Heart right ventricle (tissue), 16 donors: ENCODE measurements at regions not wholly inside any gene's neighbourhood (a gene's known extent, or its start where the extent isn't known, plus 50 kb on each side); places are given as distances from the start of the nearest gene placed in this dataset.

Experiments used
- ATAC-seq, 8 donors: fragments of 200-7000 bp; cut with Tn5 transposase; one replicate each; pipeline ENCODE4 v1.9.1; 2020; ENCODE audit warnings: mild to moderate bottlenecking in 8 of 8, moderate library complexity in 8 of 8, moderate number of reproducible peaks in 1 of 8
- DNase-seq, 2 donors: peaks; one replicate each; pipeline ENCODE4 v3.0.0-alpha.2; 2020
- H3K27ac ChIP-seq, 10 donors: fragments of 200-600 bp; sonication (generic) in 2 of 10; one replicate each; pipeline versions ENCODE4 v1.5.0 to v1.8.0; 2020 to 2022; ENCODE audit warnings: mild to moderate bottlenecking in 3 of 10
- H3K27me3 ChIP-seq, 7 donors: fragments of 200-600 bp; one replicate each; pipeline ENCODE4 v1.8.0; 2021 to 2022; ENCODE audit warnings: mild to moderate bottlenecking in 2 of 7
- H3K36me3 ChIP-seq, 9 donors: fragments of 200-600 bp; sonication (generic) in 1 of 9; one replicate each; pipeline versions ENCODE4 v1.5.0 to v1.8.0; 2020 to 2022; ENCODE audit warnings: mild to moderate bottlenecking in 2 of 9
- H3K4me1 ChIP-seq, 9 donors: fragments of 200-600 bp; sonication (generic) in 1 of 9; one replicate each; pipeline versions ENCODE4 v1.5.0 to v1.8.0; 2020 to 2022; ENCODE audit warnings: mild to moderate bottlenecking in 4 of 9
- H3K4me3 ChIP-seq, 10 donors: fragments of 200-600 bp; sonication (generic) in 2 of 10; one replicate each; pipeline versions ENCODE4 v1.5.0 to v1.8.0; 2020 to 2022; ENCODE audit warnings: mild to moderate bottlenecking in 7 of 10, moderate library complexity in 2 of 10
- H3K9me3 ChIP-seq, 11 donors: fragments of 200-600 bp in 10 of 11; sonication (generic) in 2 of 11; one replicate each; pipeline versions ENCODE4 v1.5.0 to v1.8.0; 2013 to 2022; ENCODE audit warnings: mild to moderate bottlenecking in 2 of 11, control low read depth in 1 of 11, moderate library complexity in 1 of 11
- WGBS, 2 donors: extraction: QIAGEN DNeasy Blood & Tissue Kit; methylation state at CpG; one replicate each; pipeline ENCODE4 v1.1.7; 2013; ENCODE audit warnings: inconsistent platforms in 1 of 2; 5-methylcytosine and 5-hydroxymethylcytosine counted together
- intact Hi-C, 10 donors: fragments of 100-400 bp; cut with DNase I; formaldehyde crosslinking; loops; one replicate each; pipeline versions ENCODE4 v1.11.1 to v1.14.2; 2022
- TF ChIP-seq, protein P1 (sequence below), 9 donors: fragments of 200-600 bp; sonication (generic) in 2 of 9; IDR thresholded peaks; one replicate each; pipeline versions ENCODE4 v1.5.0 to v1.8.0; 2021 to 2022; ENCODE audit warnings: antibody characterized with exemption in 9 of 9, mild to moderate bottlenecking in 5 of 9, moderate library complexity in 1 of 9
- donor health status: Arrhythmogenic right ventricular cardiomyopathy.
- donor health status: ischemic (EF 13 %, LVEDD 7.1; RV severe dilation, severe dysfunction).
- donor health status: healthy with polysubstance abuse.
- donor health status: DM: no; HTN: yes; CAD: no.
- donor health status: DM: no; HTN: no; CAD: no.
- donor health status: ischemic (EF 25% LVEDD 6.9; RV normal size, moderate dysfunction).
- donor health status: ischemic (EF 25% LVEDD 5.7; RV mildly dilated, moderate dysfunction).
- donor health status: healthy.
- donor health status: DM: yes; HTN: yes; CAD: no.
- donor health status: Ischemic cardiomyopathy.
- donor health status: ischemic (EF 35%, LVEDD 5.7; RV mildly dilated, moderate dysfunction).
- donor health status: nonischemic (EF 11% LVEDD 7.7; RV severe dilation, severe dysfunction).
- donor health status: DM: yes; HTN: yes; CAD: no.
- donor health status: PGD.
- donor health status: ischemic (EF 29% LVEDD 5.4; RV normal size, mild dysfunction).
- donor health status: nonischemic (EF 23%, LVEDD 6.1; RV moderate dilation, normal function).

DNA sequence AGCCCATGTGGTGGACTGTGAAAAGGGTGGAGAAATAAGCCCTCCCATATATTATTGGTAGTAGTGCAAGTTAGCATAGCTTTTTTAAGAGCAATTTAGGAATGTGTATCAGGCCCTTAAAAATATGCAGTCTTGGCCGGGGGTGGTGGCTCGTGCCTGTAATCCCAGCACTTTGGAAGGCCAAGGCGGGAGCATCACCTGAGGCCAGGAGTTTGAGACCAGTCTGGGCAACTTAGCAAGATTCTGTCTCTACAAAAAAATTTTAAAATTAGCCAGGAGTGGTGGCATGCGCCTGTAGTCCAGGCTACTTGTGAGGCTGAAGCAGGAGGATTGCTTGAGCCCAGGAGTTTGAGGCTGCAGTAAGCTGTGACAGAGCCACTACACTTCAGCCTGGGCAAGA lies 64.2 kb upstream of the BCAT1 start:
- Histone ChIP-seq H3K27ac (no peak overlapping the region), H3K36me3 (no peaks in the 10 kb centered on the region), H3K9me3 (no peaks in the 10 kb centered on the region), H3K4me3 (no peak overlapping the region), H3K4me1 (no peaks in the 10 kb centered on the region), H3K27me3 (no peaks in the 10 kb centered on the region)
- DNase-seq (no peak), ATAC-seq (no peak)
- intact Hi-C loops = no loop called here
- 93% methylated on average over 4 of the region's 4 CpGs for WGBS, 2 donors
- TF ChIP-seq, protein P1, sequence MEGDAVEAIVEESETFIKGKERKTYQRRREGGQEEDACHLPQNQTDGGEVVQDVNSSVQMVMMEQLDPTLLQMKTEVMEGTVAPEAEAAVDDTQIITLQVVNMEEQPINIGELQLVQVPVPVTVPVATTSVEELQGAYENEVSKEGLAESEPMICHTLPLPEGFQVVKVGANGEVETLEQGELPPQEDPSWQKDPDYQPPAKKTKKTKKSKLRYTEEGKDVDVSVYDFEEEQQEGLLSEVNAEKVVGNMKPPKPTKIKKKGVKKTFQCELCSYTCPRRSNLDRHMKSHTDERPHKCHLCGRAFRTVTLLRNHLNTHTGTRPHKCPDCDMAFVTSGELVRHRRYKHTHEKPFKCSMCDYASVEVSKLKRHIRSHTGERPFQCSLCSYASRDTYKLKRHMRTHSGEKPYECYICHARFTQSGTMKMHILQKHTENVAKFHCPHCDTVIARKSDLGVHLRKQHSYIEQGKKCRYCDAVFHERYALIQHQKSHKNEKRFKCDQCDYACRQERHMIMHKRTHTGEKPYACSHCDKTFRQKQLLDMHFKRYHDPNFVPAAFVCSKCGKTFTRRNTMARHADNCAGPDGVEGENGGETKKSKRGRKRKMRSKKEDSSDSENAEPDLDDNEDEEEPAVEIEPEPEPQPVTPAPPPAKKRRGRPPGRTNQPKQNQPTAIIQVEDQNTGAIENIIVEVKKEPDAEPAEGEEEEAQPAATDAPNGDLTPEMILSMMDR (IDR thresholded peaks at IDR 0.05) = no peak

DNA sequence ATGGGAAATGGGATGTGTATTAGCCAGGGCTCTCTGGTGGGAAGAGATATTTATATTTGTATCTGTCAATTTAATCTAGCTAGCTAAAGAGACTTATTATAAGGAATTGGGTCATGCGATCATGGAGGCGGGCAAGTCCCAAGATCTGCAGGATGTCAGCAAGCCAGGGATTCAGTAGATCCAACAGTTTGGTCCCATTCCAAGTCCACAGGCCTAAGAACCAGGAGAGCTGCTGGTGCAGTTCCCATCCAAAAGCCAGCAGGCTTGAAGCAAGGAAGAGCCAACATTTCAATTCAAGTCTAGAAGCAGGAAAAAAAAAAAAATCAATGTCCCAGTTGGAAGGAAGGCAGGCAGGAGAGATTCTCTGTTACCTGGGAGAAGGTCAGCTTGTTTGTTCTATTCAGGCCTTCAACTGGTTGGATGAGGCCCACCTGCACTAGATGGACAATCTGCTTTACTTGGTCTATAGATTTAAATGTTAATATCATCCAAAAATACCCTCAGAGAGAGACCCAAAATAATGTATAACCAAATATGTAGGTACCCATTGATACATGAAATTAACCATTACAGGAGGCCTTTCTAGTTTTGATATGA lies 60.7 kb upstream of the BCAT1 start:
- TF ChIP-seq, protein P1 (IDR thresholded peaks at IDR 0.05) = no peak
- no peak overlapping the region for H3K27ac ChIP-seq
- H3K4me3 ChIP-seq = no peak overlapping the region
- WGBS, 2 donors = 81 to 88% methylated on average over 2 of the region's 2 CpGs
- H3K9me3 ChIP-seq = peaks cover 0 to 5% (median 0%) of the 10 kb centered on the region in 11 donors
- ATAC-seq (no peak), DNase-seq (no peak)
- intact Hi-C loops = no loop called here
- H3K4me1 ChIP-seq = no peaks in the 10 kb centered on the region
- no peaks in the 10 kb centered on the region for H3K27me3 ChIP-seq
- no peaks in the 10 kb centered on the region for H3K36me3 ChIP-seq

DNA sequence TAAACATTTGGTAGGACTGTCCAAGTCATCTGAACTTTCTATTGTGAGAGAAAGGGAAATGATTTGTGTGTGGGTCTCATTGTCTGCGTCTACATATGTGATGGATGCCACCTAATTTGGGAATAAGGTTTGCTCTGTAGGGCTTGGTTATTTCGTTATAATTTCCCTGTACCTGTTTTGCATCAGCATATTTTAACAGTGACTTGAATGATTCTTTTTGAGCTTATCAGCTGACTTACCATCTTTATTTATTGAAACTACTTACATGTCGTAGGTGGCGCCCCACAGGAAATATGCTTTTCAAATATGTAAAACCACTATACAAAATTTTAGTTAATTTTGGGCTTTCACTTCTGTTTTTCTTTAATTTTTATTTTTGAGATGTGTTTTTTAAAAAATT lies 56.5 kb upstream of the BCAT1 start:
- Histone ChIP-seq H3K27ac (no peak overlapping the region), H3K4me1 (no peaks in the 10 kb centered on the region), H3K4me3 (no peak overlapping the region), H3K9me3 (peaks cover 0 to 5% (median 0%) of the 10 kb centered on the region in 11 donors), H3K36me3 (no peaks in the 10 kb centered on the region), H3K27me3 (no peaks in the 10 kb centered on the region)
- ATAC-seq (no peak), DNase-seq (no peak)
- WGBS, 2 donors = 90 to 91% methylated on average over 4 of the region's 4 CpGs
- TF ChIP-seq, protein P1 (IDR thresholded peaks at IDR 0.05) = no peak
- intact Hi-C loops = no loop called here

DNA sequence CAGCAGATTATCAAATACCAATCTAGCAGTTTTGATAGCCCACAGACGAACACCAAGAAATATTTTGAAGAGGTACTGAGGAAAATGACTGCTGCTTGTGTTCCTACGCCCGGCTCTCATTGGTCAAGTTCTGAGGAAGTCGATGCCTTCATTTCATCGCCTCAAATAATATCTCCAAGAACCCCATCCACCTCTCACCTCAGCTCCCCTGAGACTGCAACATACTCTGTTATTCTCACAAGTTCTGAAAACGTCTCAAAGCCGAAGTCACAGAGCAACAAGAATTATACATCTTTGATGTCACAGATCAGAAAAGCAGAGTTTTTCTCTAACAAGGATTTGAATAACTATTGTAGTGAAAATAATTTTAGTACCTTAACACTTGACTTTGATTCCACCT lies 55.5 kb upstream of the BCAT1 start:
- no peaks in the 10 kb centered on the region for H3K27me3 ChIP-seq
- no peak overlapping the region for H3K27ac ChIP-seq
- no peak overlapping the region for H3K4me3 ChIP-seq
- intact Hi-C loops = no loop called here
- TF ChIP-seq, protein P1 (IDR thresholded peaks at IDR 0.05) = no peak
- DNase-seq (no peak), ATAC-seq (no peak)
- H3K9me3 ChIP-seq = peaks cover 0 to 5% (median 0%) of the 10 kb centered on the region in 11 donors
- WGBS, 2 donors = 88 to 89% methylated on average over 7 of the region's 7 CpGs
- H3K4me1 ChIP-seq = no peaks in the 10 kb centered on the region
- no peaks in the 10 kb centered on the region for H3K36me3 ChIP-seq
